Activated CD4-positive, alpha-beta memory T cell treated with anti-CD3 and anti-CD28 coated beads for 36 hours (primary cell): ENCODE measurements at regions not wholly inside any gene's neighbourhood (a gene's known extent, or its start where the extent isn't known, plus 50 kb on each side); places are given as distances from the start of the nearest gene placed in this dataset.

ENCODE experiments used
- CTCF ChIA-PET: fragments of 350-600 bp; sonication (Branson Sonifier 250); formaldehyde crosslinking; loops from one replicate; lab custom pipeline; 2021; ENCODE audit warnings: antibody characterized with exemption, inconsistent platforms; lab: Charles Lee
- POLR2A ChIA-PET: fragments of 350-600 bp; sonication (Branson Sonifier 250); formaldehyde crosslinking; loops from one replicate; lab custom pipeline; 2021; ENCODE audit warnings: antibody characterized with exemption; lab: Charles Lee
- DNase-seq: peaks from one replicate; pipeline ENCODE4 v3.0.0-alpha.2; 2020
- H3K27ac Mint-ChIP-seq: one replicate; pipeline ENCODE4 v1.8.0; 2021; ENCODE audit warnings: mixed read lengths
- H3K27me3 Mint-ChIP-seq: one replicate; pipeline ENCODE4 v1.8.0; 2021; ENCODE audit warnings: mixed read lengths
- H3K36me3 Mint-ChIP-seq: one replicate; pipeline ENCODE4 v1.8.0; 2021; ENCODE audit warnings: mixed read lengths
- H3K4me1 Mint-ChIP-seq: one replicate; pipeline ENCODE4 v1.8.0; 2021; ENCODE audit warnings: low read depth, mixed read lengths
- H3K4me3 Mint-ChIP-seq: one replicate; pipeline ENCODE4 v1.8.0; 2021; ENCODE audit warnings: mild to moderate bottlenecking, mixed read lengths
- H3K9me3 Mint-ChIP-seq: one replicate; pipeline ENCODE4 v1.8.0; 2021; ENCODE audit warnings: mixed read lengths
- intact Hi-C: fragments of 100-400 bp; cut with micrococcal nuclease; formaldehyde crosslinking; loops from one replicate; pipeline ENCODE4 v1.15.1; 2023

DNA sequence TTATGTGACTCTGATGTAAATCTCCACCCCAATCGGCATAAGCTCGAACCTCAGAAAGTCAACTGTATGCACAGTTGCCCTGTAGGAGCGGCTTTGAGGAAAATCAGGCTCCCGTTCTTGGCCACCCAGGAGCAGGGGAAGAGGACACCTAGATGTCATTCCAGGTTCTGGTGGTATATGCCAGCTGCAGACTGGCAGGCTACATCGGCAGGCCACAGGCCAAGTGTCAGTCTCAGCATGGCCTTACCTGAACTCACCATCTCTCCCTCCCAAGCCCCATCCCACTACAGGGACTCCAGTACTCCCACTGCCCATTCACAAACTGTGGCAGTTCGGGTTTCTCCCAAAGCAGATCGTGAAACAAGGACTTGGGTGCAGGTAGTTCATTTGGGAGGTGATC, 428.1 kb downstream of the BCOR start:
- no peak for DNase-seq
- CTCF ChIA-PET: no interaction called here
- H3K27me3 Mint-ChIP-seq: no peaks in the 10 kb centered on the region
- no peaks in the 10 kb centered on the region for H3K9me3 Mint-ChIP-seq
- POLR2A ChIA-PET: no interaction called here
- no peak overlapping the region for H3K4me3 Mint-ChIP-seq
- H3K27ac Mint-ChIP-seq: no peak overlapping the region
- no peaks in the 10 kb centered on the region for H3K4me1 Mint-ChIP-seq
- H3K36me3 Mint-ChIP-seq: no peaks in the 10 kb centered on the region
- intact Hi-C loops: no loop called here

DNA sequence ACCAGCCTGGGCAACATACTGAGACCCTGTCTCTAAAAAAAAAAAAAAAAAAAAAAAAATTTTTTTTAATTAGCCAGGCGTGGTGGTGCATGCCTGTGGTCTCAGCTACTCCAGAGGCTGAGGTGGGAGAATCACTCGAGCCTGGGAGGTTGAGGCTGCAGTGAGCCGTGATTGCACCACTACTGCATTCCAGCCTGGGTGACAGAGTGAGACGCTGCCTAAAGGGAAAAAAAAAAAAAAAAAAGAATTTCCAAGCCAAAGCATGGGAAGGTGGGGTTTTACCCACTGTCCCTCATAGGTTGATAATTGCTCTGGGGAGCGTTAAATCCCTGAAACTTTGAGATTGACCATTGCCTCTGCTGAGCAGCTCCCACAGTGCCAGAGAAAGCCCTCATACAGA, 427.5 kb downstream of the BCOR start:
- intact Hi-C loops: no loop called here
- Mint-ChIP-seq H3K4me1 (no peaks in the 10 kb centered on the region), H3K4me3 (no peak overlapping the region), H3K27me3 (no peaks in the 10 kb centered on the region), H3K9me3 (no peaks in the 10 kb centered on the region), H3K27ac (no peak overlapping the region), H3K36me3 (no peaks in the 10 kb centered on the region)
- no peak for DNase-seq
- POLR2A ChIA-PET: no interaction called here
- CTCF ChIA-PET: no interaction called here

DNA sequence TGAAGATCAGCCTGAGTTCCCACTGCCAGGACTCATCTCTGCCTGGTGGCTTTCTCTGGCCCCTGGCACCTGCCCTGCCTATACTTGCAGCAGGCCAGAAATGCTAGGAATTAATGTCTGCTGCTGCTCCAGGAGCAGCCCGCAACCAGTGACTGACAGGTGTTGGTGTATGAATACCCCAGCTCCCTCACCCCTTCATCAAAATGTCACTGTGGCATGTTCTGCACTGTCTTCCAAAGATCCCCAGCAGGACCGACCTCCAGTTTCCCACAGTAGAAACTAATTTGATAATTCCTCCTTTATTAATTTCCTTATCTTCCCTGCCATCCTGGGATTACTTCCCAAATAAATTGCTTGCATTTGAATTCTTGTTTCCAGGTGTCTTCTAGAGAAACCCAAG, 425.4 kb downstream of the BCOR start:
- intact Hi-C loops: no loop called here
- no peaks in the 10 kb centered on the region for H3K27me3 Mint-ChIP-seq
- no peak overlapping the region for H3K4me3 Mint-ChIP-seq
- POLR2A ChIA-PET: no interaction called here
- no peaks in the 10 kb centered on the region for H3K36me3 Mint-ChIP-seq
- H3K4me1 Mint-ChIP-seq: no peaks in the 10 kb centered on the region
- no peak for DNase-seq
- no peak overlapping the region for H3K27ac Mint-ChIP-seq
- CTCF ChIA-PET: no interaction called here
- no peaks in the 10 kb centered on the region for H3K9me3 Mint-ChIP-seq

DNA sequence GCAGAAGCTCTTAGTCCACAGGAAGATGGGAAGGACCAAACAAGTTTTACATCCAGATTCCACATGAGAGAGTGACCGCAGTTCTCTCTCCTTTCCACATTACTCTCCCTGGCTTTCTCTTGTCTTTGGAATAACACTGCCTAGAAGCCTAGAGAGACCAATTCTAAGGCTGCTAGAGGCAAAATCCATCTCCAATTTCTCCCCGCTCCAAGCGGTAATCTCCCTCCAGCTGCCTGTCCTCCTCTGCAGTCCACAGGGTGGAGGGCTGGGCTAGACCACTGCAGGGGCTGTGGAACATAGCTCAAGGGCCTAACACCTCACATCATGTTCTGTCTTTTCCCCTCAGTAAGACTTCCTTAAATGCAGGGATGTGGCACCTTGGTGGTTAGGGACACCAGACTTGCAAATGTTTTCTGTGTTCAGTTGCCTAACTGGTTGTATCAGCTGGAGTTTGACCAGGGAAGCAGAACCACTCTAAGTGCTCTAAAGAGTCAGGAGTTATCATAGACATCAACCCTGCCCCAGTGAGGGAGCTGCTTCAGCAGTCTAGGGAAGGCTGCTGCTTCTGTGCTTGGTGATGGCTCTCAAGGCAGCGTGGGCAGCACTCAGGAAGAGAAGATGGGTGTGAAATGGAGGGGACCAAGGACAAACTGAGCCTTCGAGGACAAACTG, 423.1 kb downstream of the BCOR start:
- Mint-ChIP-seq H3K27ac (no peak overlapping the region), H3K4me3 (no peak overlapping the region), H3K27me3 (no peaks in the 10 kb centered on the region), H3K9me3 (no peaks in the 10 kb centered on the region), H3K4me1 (no peaks in the 10 kb centered on the region), H3K36me3 (no peaks in the 10 kb centered on the region)
- DNase-seq: no peak
- ChIA-PET CTCF (no interaction called here), POLR2A (no interaction called here)
- intact Hi-C loops: no loop called here

DNA sequence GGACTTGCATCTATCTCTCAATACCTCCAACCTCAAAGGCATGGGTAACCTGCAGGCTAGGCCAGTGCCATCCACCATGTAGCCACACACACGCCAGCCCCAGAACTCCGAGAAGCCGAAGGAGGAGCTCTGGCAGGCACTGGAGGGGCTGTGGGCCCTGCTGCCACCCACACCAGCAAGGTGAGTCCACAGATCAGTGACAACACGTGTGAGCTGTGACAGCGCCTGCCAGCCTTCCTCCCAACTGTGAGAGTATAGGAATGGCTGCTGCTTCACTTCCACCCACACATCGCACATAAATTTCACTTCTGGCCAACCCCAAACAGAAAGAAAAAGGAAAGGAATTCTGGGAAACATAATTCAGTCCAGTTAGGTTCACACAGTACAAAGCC, 422.6 kb downstream of the BCOR start:
- Mint-ChIP-seq H3K36me3 (no peaks in the 10 kb centered on the region), H3K4me1 (no peaks in the 10 kb centered on the region), H3K27me3 (no peaks in the 10 kb centered on the region), H3K4me3 (no peak overlapping the region), H3K27ac (no peak overlapping the region), H3K9me3 (no peaks in the 10 kb centered on the region)
- CTCF ChIA-PET: no interaction called here
- DNase-seq: no peak
- intact Hi-C loops: no loop called here
- POLR2A ChIA-PET: no interaction called here

DNA sequence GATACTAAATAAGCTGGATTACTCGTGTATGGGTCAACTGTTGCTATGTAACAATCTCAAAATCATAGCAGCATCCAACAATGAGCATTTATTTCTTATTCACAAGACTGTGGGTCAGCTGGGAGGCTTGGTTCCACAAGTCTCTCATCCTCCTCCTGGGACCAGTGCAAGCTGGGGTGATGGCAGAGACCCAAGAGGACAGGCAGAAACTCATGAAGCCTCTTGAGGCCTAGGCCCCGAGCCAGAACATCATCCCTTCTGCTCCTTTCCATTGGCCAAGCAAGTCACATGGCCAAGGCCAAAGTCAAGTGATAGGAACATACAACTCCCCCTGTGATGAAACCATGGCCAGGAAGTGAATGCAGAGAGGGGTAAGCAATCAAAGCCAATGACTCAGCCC, 422.1 kb downstream of the BCOR start:
- Mint-ChIP-seq H3K27me3 (no peaks in the 10 kb centered on the region), H3K9me3 (no peaks in the 10 kb centered on the region), H3K4me3 (no peak overlapping the region), H3K4me1 (no peaks in the 10 kb centered on the region), H3K27ac (no peak overlapping the region), H3K36me3 (no peaks in the 10 kb centered on the region)
- ChIA-PET CTCF (no interaction called here), POLR2A (no interaction called here)
- intact Hi-C loops: no loop called here
- no peak for DNase-seq

DNA sequence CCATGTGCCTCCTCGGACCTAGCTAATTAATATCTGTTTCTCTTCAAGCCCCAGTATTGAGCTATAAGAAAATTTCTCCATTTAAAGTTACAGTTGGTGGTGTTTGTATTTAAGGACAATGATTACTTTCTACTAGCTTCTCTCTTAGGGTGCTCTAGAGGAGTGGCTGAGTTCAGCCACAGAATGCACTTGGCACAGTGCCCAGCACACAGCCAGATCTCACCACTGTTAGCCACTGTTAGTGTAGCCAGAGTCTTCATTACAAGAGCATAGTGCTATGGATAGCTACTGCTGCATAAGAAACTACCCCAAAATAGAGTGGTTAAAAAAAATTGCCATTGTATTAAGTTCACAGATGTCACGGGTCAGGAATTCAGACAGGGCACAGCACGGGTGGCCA, 421.3 kb downstream of the BCOR start:
- DNase-seq: no peak
- POLR2A ChIA-PET: no interaction called here
- Mint-ChIP-seq H3K27me3 (no peaks in the 10 kb centered on the region), H3K36me3 (no peaks in the 10 kb centered on the region), H3K4me1 (no peaks in the 10 kb centered on the region), H3K4me3 (no peak overlapping the region), H3K27ac (no peak overlapping the region), H3K9me3 (no peaks in the 10 kb centered on the region)
- intact Hi-C loops: no loop called here
- CTCF ChIA-PET: no interaction called here

DNA sequence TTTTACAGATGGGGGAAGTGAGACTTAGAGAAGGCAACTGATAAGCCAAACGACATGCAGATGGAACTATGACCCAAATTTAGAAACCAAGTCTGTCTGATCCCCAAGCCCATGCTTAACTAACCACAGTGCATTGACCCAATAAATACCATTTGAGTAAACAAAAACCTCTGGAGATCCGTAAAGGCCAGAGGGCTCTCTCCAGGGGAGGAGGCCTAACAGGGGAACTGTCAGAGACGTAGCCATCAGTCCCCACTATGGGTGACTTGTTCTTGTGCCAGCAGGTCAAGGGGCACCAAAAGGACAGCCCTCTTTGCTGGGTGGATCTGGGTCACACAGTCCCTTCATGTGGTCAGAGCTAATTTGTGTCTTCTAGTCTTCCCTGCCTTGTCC, 420.2 kb downstream of the BCOR start:
- no peaks in the 10 kb centered on the region for H3K36me3 Mint-ChIP-seq
- H3K4me3 Mint-ChIP-seq: no peak overlapping the region
- ChIA-PET POLR2A (no interaction called here), CTCF (no interaction called here)
- no peak for DNase-seq
- no peaks in the 10 kb centered on the region for H3K9me3 Mint-ChIP-seq
- no peaks in the 10 kb centered on the region for H3K27me3 Mint-ChIP-seq
- H3K4me1 Mint-ChIP-seq: no peaks in the 10 kb centered on the region
- intact Hi-C loops: no loop called here
- H3K27ac Mint-ChIP-seq: no peak overlapping the region

DNA sequence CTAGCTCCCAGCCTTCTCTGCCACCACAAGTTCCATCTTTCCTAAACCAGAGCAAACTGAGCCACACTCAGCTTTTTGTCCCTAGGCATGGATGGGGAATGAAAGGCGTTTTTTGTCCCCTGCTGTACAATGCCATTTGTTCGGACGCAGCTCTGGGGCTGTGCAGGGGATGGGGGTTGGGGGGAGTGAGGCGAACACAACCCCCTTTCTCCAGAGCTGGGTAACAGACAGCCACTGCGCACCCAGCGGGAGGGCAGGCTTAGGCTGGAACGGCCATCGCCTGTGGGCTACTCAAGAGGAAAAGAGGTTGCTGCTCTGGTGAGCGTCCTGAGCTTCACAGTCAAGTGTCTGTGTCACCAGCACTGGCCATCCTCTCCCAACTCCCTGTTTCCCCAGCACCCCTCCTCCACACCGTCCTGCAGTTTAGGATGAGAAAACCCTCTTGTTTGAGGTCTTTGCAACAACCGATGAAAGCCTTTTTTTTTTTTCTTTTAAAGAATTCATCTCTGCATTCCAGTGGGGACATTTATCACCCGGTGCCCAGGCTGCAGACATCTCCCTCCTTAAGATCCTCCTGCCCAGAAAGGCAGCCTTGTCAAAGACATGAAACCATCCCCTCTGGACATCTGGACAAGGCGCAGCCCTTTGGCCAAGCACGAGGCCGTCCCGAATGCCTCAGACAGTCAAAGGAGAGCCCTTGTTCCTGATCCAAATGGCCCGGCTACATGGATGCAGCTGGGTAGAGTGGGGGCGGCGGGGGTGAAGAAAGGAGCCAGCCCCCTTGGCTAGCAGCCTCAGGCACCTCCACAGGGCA, 419.6 kb downstream of the BCOR start:
- Mint-ChIP-seq H3K27ac (no peak overlapping the region), H3K4me1 (no peaks in the 10 kb centered on the region), H3K9me3 (no peaks in the 10 kb centered on the region), H3K36me3 (no peaks in the 10 kb centered on the region), H3K4me3 (no peak overlapping the region), H3K27me3 (no peaks in the 10 kb centered on the region)
- ChIA-PET POLR2A (no interaction called here), CTCF (no interaction called here)
- intact Hi-C loops: no loop called here
- DNase-seq: no peak

DNA sequence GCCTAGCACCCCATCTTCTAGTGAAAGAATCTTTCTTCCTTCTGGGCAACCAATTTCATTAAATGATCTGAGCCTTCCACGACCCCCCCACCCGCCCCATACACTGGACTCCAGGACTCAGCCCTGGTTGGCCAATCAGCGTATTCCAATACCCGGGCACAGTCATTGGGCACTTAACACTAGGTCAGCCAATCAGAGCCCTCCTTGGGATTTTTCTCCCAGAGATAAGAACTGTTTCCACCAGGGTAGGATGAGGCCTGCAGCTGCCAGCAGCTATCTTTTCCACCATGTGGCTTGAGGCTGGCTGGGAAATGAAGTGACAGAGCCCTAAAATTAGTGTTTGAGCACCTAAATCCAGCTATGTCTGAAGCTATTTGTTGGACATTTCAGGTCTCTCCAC, 418.8 kb downstream of the BCOR start:
- no peaks in the 10 kb centered on the region for H3K36me3 Mint-ChIP-seq
- no peaks in the 10 kb centered on the region for H3K9me3 Mint-ChIP-seq
- intact Hi-C loops: no loop called here
- no peaks in the 10 kb centered on the region for H3K4me1 Mint-ChIP-seq
- ChIA-PET CTCF (no interaction called here), POLR2A (no interaction called here)
- H3K27me3 Mint-ChIP-seq: no peaks in the 10 kb centered on the region
- DNase-seq: no peak
- no peak overlapping the region for H3K27ac Mint-ChIP-seq
- no peak overlapping the region for H3K4me3 Mint-ChIP-seq

DNA sequence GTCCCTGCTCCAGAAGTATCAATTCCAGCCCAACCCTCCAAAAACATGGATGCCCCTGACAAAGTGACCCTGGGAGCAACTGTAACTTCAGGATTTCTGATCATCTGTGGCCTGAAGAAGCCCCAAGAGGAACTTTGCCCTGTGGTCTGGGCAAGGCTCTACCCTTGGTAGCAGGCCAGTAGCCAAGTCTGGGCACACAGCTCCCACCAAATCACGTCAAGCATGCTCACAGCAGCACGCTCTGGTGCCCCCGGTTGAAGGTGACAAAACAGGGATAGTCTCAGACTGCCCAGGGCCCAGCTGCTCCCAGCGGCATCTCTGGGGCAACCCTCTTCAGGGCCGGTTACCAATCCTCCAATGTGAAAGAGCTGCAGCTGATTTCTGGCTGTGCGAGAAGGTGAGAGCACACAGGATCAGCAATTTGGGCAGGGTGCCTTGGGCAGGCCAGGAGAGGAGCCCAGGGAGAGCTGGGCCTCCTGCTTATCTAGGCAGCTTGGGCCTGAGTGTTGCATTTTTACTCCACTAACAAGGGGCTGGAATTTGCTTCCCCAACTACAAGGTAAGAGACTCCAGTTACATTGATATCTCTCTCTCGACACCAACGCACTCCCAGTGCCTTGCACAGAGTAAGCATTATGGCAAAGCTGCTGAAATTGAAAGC, 418.1 kb downstream of the BCOR start:
- DNase-seq: no peak
- no peaks in the 10 kb centered on the region for H3K4me1 Mint-ChIP-seq
- CTCF ChIA-PET: no interaction called here
- POLR2A ChIA-PET: no interaction called here
- H3K36me3 Mint-ChIP-seq: no peaks in the 10 kb centered on the region
- no peak overlapping the region for H3K27ac Mint-ChIP-seq
- intact Hi-C loops: no loop called here
- no peak overlapping the region for H3K4me3 Mint-ChIP-seq
- no peaks in the 10 kb centered on the region for H3K9me3 Mint-ChIP-seq
- no peaks in the 10 kb centered on the region for H3K27me3 Mint-ChIP-seq

DNA sequence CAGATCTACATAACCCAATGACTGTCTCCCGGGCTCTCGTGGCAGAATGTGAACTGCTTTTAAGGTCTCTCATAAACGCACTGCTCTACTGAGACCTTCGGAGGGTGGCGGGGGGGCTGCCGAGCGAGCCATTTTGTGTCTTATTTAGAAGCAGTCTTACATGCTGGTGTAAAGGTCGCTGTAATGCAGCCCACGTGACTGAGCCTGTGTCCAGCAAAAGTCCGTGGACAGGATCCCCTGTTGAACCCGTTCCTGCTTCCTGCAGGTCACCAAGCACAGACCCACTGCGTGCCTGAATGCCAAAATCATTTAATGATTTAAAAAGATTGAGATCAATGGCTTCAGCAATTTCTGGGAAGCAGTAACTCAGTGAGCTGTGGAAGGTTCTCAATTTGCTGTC, 415.9 kb downstream of the BCOR start:
- POLR2A ChIA-PET: no interaction called here
- CTCF ChIA-PET: no interaction called here
- H3K27ac Mint-ChIP-seq: no peak overlapping the region
- H3K4me3 Mint-ChIP-seq: no peak overlapping the region
- no peaks in the 10 kb centered on the region for H3K4me1 Mint-ChIP-seq
- no peaks in the 10 kb centered on the region for H3K27me3 Mint-ChIP-seq
- no peaks in the 10 kb centered on the region for H3K9me3 Mint-ChIP-seq
- DNase-seq: no peak
- intact Hi-C loops: no loop called here
- no peaks in the 10 kb centered on the region for H3K36me3 Mint-ChIP-seq

DNA sequence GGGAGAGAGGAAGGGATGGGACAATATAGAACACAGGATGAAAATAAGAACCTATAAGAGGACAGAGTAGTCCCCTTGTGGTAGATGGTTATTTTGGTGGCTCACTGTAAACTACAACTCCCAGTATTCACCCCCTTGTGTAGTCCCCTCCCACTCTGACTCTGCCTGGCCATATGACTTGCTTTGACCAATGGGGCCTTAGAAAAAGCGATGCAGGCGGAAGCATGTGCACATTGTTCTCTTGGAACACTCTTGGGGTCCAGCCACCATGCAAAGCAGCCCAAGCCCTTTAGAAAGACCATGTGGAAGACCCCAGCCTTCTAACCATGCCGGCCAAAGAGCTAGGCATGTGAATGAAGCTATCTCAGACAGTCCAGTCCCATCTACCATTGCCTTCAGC, 415.0 kb downstream of the BCOR start:
- intact Hi-C loops: no loop called here
- Mint-ChIP-seq H3K4me1 (no peaks in the 10 kb centered on the region), H3K4me3 (no peak overlapping the region), H3K9me3 (no peaks in the 10 kb centered on the region), H3K27me3 (no peaks in the 10 kb centered on the region), H3K36me3 (no peaks in the 10 kb centered on the region), H3K27ac (no peak overlapping the region)
- POLR2A ChIA-PET: no interaction called here
- DNase-seq: no peak
- CTCF ChIA-PET: no interaction called here
